AG04450 (cell line): ENCODE measurements at regions not wholly inside any gene's neighbourhood (a gene's known extent, or its start where the extent isn't known, plus 50 kb on each side); places are given as distances from the start of the nearest gene placed in this dataset.

ENCODE experiments used
- CTCF ChIA-PET: fragments of 300-600, 350-600 bp; formaldehyde crosslinking; extraction: SDS; loops from one replicate; lab custom pipeline; 2022; ENCODE audit warnings: antibody characterized with exemption, inconsistent platforms; lab: Charles Lee
- POLR2A ChIA-PET: fragments of 350-600 bp; formaldehyde crosslinking; extraction: SDS; loops from one replicate; lab custom pipeline; 2021; ENCODE audit warnings: antibody characterized with exemption, inconsistent platforms; lab: Yijun Ruan, JAX
- DNase-seq: peaks from one replicate; pipeline ENCODE4 v3.0.0-alpha.2; 2011; ENCODE audit warnings: low read depth, low spot score
- H3K27ac ChIP-seq: one replicate; pipeline ENCODE4 v1.5.1; 2012; ENCODE audit warnings: low read depth, low read length, control low read depth
- H3K27me3 ChIP-seq: one replicate; pipeline ENCODE4 v1.6.0; 2012; ENCODE audit warnings: low read length; ENCODE audit not compliant: control insufficient read depth, insufficient read depth
- H3K4me3 ChIP-seq: 2 replicates; pipeline ENCODE4 v1.5.1; 2011; ENCODE audit warnings: mild to moderate bottlenecking, low read depth, low read length, control low read depth
- H3K9me3 ChIP-seq: 2 replicates; pipeline ENCODE4 v1.5.1; 2012; ENCODE audit warnings: low read length; ENCODE audit not compliant: control insufficient read depth, insufficient read depth
- CTCF ChIP-seq: IDR thresholded peaks from 2 replicates; pipeline ENCODE4 v1.5.1; 2011; ENCODE audit warnings: low read depth, low read length, control low read depth, inconsistent platforms

- H3K27ac ChIP-seq = no peak overlapping the region
- TF ChIP-seq CTCF = no peak
- no peaks in the 10 kb centered on the region for H3K27me3 ChIP-seq
- POLR2A ChIA-PET = no interaction called here
- H3K4me3 ChIP-seq = no peak overlapping the region
- no peak for DNase-seq
- H3K9me3 ChIP-seq = no peaks in the 10 kb centered on the region; the same call in 1 of the 2 replicates
- CTCF ChIA-PET = no interaction called here
Observed at GRCh38 chr12:107497231-107497630, 188.4 kb upstream of the PWP1 start.

- TF ChIP-seq CTCF = no peak
Observed at GRCh38 chr12:107500307-107500706, 185.3 kb upstream of the PWP1 start.

DNA sequence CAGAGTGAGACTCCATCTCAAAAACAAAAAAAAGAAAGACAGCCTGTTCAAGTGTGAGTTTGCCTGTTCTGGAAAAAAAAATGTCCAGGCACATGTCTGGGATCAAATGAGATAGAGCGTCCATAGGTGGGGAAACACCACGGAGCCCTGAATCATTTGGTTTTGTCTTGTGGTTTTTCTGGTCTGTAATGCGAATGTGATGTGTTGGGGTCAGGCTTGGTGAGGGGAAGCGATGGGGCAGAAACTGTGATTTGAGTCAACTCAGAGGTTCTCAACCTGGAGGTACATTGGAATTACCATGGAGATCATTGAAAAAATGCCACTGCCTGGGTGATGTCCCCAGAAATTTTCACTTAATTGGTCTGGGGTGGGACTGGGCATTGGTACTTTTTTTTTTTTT is 183.9 kb upstream of the PWP1 start:
- no peaks in the 10 kb centered on the region for H3K27me3 ChIP-seq
- POLR2A ChIA-PET = no interaction called here
- H3K9me3 ChIP-seq = no peaks in the 10 kb centered on the region
- DNase-seq = no peak
- H3K27ac ChIP-seq = no peak overlapping the region
- CTCF ChIA-PET = no interaction called here
- no peak for TF ChIP-seq CTCF
- H3K4me3 ChIP-seq = no peak overlapping the region

More at GRCh38 chr12:107500307-107500706, 185.3 kb upstream of the PWP1 start:
- no peak for DNase-seq
- no peaks in the 10 kb centered on the region for H3K27me3 ChIP-seq
- H3K4me3 ChIP-seq = no peak overlapping the region
- H3K27ac ChIP-seq = no peak overlapping the region
- CTCF ChIA-PET = no interaction called here
- no peaks in the 10 kb centered on the region for H3K9me3 ChIP-seq
- POLR2A ChIA-PET = no interaction called here

DNA sequence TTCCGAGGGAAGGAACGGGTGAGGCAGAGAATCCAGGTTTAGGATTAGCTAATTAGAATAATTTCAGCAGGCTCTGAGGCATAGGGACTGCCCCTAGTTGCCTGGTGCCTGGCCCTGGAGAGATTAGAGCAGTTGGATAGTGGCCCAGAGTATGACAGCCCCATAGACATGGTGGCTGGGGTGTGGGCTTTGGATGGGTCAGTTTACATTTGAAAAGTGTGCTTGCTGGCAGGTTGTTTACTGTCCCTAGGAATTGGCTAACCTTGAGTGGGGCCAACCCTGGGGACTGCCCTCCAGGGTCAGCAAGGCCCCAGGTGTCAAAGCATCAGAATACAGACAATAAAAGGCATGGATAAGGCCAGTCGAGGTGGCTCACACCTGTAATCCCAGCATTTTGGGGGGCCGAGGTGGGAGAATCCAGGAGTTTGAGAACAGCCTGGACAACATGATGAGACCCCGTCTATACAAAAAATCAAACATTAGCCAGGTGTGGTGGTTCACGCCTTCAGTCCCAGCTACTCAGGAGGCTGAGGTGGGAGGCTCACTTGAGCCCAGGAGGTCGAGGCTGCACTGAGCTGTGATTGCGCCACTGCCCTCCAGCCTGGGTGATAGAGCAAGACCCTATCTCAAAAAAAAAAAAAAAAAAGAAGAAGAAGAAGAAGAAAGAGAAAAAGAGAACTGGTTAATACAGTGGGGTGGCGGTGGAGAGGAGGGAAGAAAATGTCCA is 182.3 kb upstream of the PWP1 start:
- CTCF ChIA-PET = no interaction called here
- POLR2A ChIA-PET = no interaction called here

More for the DNA sequence above, 182.3 kb upstream of the PWP1 start:
- DNase-seq = no peak
- no peak for TF ChIP-seq CTCF
- Histone ChIP-seq H3K27me3 (no peaks in the 10 kb centered on the region), H3K9me3 (no peaks in the 10 kb centered on the region), H3K27ac (no peak overlapping the region), H3K4me3 (no peak overlapping the region)
